Neural cell (in vitro differentiated cells): ENCODE measurements at regions not wholly inside any gene's neighbourhood (a gene's known extent, or its start where the extent isn't known, plus 50 kb on each side); places are given as distances from the start of the nearest gene placed in this dataset.

Experiments
- H2AFZ ChIP-seq: fragments of 200-600, 300-800 bp; sonication (generic), shearing (Covaris generic); 2 replicates; pipeline ENCODE4 v1.6.0; 2014; ENCODE audit warnings: low read depth, mild to moderate bottlenecking, antibody characterized with exemption, low read length, moderate library complexity
- H3F3A ChIP-seq: fragments of 200-600 bp; shearing (Covaris generic); 2 replicates; pipeline ENCODE4 v1.6.1; 2016; ENCODE audit warnings: mild to moderate bottlenecking, moderate library complexity, mixed read lengths, antibody characterized with exemption, low read length; ENCODE audit not compliant: insufficient read depth, poor library complexity, severe bottlenecking
- H3K27ac ChIP-seq: fragments of 200-600, 300-800 bp; sonication (generic), shearing (Covaris generic); 2 replicates; pipeline ENCODE4 v1.5.1; 2014; ENCODE audit warnings: mild to moderate bottlenecking, low read length, moderate library complexity
- H3K27me3 ChIP-seq: fragments of 300-800, 200-600 bp; sonication (generic), shearing (Covaris generic); 2 replicates; pipeline ENCODE4 v1.6.0; 2014; ENCODE audit warnings: mild to moderate bottlenecking, low read depth, low read length, moderate library complexity; ENCODE audit not compliant: insufficient read depth
- H3K36me3 ChIP-seq: fragments of 300-800, 200-600 bp; sonication (generic), shearing (Covaris generic); 2 replicates; pipeline ENCODE4 v1.5.1; 2014; ENCODE audit warnings: mild to moderate bottlenecking, antibody characterized with exemption, low read length, moderate library complexity; ENCODE audit not compliant: insufficient read depth
- H3K4me2 ChIP-seq: fragments of 300-800, 200-600 bp; sonication (generic), shearing (Covaris generic); 2 replicates; pipeline ENCODE4 v1.6.0; 2014; ENCODE audit warnings: mild to moderate bottlenecking, low read length
- H3K4me3 ChIP-seq: fragments of 300-800, 200-600 bp; sonication (generic), shearing (Covaris generic); 2 replicates; pipeline ENCODE4 v1.5.1; 2014; ENCODE audit warnings: mild to moderate bottlenecking, low read length, moderate library complexity
- H3K79me2 ChIP-seq: fragments of 200-600 bp; shearing (Covaris generic); replicated peaks from 2 replicates; pipeline ENCODE4 v1.6.0; 2014; ENCODE audit warnings: mild to moderate bottlenecking, low read length, moderate library complexity; ENCODE audit not compliant: insufficient read depth
- H3K9ac ChIP-seq: fragments of 300-800, 200-600 bp; sonication (generic), shearing (Covaris generic); 2 replicates; pipeline ENCODE4 v1.6.1; 2016; ENCODE audit warnings: mild to moderate bottlenecking, low read length, mixed read lengths
- H3K9me2 ChIP-seq: fragments of 200-600 bp; shearing (Covaris generic); 2 replicates; pipeline ENCODE4 v1.6.1; 2016; ENCODE audit warnings: mild to moderate bottlenecking, low read length, mixed read lengths; ENCODE audit not compliant: insufficient read depth
- H3K9me3 ChIP-seq: fragments of 200-600, 300-800 bp; sonication (generic), shearing (Covaris generic); 2 replicates; pipeline ENCODE4 v1.6.1; 2016; ENCODE audit warnings: mild to moderate bottlenecking, mixed run types, low read length, moderate library complexity, mixed read lengths
- H4K20me1 ChIP-seq: fragments of 200-600 bp; shearing (Covaris generic); 2 replicates; pipeline ENCODE4 v1.6.1; 2016; ENCODE audit warnings: mild to moderate bottlenecking, mixed run types; ENCODE audit not compliant: insufficient read depth
- CTCF ChIP-seq: fragments of 450-650 bp; IDR thresholded peaks from 2 replicates; pipeline ENCODE4 v1.5.1; 2014; ENCODE audit warnings: antibody characterized with exemption, mild to moderate bottlenecking, moderate library complexity; ENCODE audit not compliant: poor library complexity, severe bottlenecking
- EP300 ChIP-seq: fragments of 450-650 bp; conservative IDR thresholded peaks from 2 replicates; pipeline ENCODE4 v1.6.1; 2014; ENCODE audit warnings: antibody characterized with exemption, mild to moderate bottlenecking, moderate library complexity; ENCODE audit not compliant: poor library complexity, severe bottlenecking
- EZH2 ChIP-seq: fragments of 200-600, 300-800 bp; shearing (Covaris generic), sonication (generic); IDR thresholded peaks from 2 replicates; pipeline ENCODE4 v1.6.1; 2014; ENCODE audit warnings: antibody characterized with exemption, low read length, borderline replicate concordance, mild to moderate bottlenecking; ENCODE audit not compliant: insufficient read depth, poor library complexity, severe bottlenecking
- MXI1 ChIP-seq: fragments of 450-650 bp; conservative IDR thresholded peaks from 2 replicates; pipeline ENCODE4 v1.6.1; 2014; ENCODE audit warnings: antibody characterized with exemption, mild to moderate bottlenecking; ENCODE audit not compliant: poor library complexity, severe bottlenecking
- POLR2AphosphoS5 ChIP-seq: IDR thresholded peaks from 2 replicates; pipeline ENCODE4 v1.6.1; 2012
- RAD21 ChIP-seq: fragments of 450-650 bp; conservative IDR thresholded peaks from 2 replicates; pipeline ENCODE4 v1.6.1; 2014; ENCODE audit warnings: antibody characterized with exemption, mild to moderate bottlenecking, moderate library complexity
- REST ChIP-seq: IDR thresholded peaks from 2 replicates; pipeline ENCODE4 v1.6.1; 2012; ENCODE audit warnings: borderline replicate concordance
- SMC3 ChIP-seq: fragments of 450-650 bp; conservative IDR thresholded peaks from 2 replicates; pipeline ENCODE4 v1.6.1; 2014; ENCODE audit warnings: antibody characterized with exemption, mild to moderate bottlenecking, moderate library complexity; ENCODE audit not compliant: poor library complexity
- TAF1 ChIP-seq: IDR thresholded peaks from 2 replicates; pipeline ENCODE4 v1.6.1; 2012; ENCODE audit warnings: low read depth

GRCh38 chr6:146881228-146882181 lies 282.7 kb downstream of the ADGB start:
- no peak for TF ChIP-seq SMC3
- TF ChIP-seq EP300: no peak
- no peak for TF ChIP-seq POLR2AphosphoS5
- TF ChIP-seq RAD21: no peak
- no peak for TF ChIP-seq REST
- TF ChIP-seq MXI1: no peak
- Histone ChIP-seq H4K20me1 (no peaks in the 10 kb centered on the region), H3K36me3 (no peaks in the 10 kb centered on the region), H3K9me3 (no peaks in the 10 kb centered on the region), H2AFZ (no peak overlapping the region), H3K4me3 (no peak overlapping the region), H3K4me2 (no peak overlapping the region), H3K9me2 (no peaks in the 10 kb centered on the region), H3K27ac (no peak overlapping the region), H3F3A (no peaks in the 10 kb centered on the region), H3K9ac (no peak overlapping the region), H3K79me2 (no peaks in the 10 kb centered on the region), H3K27me3 (no peaks in the 10 kb centered on the region)

GRCh38 chr6:146883640-146884531 lies 285.1 kb downstream of the ADGB start:
- H3K36me3 ChIP-seq: no peaks in the 10 kb centered on the region
- no peaks in the 10 kb centered on the region for H3K27me3 ChIP-seq
- H3K9me3 ChIP-seq: no peaks in the 10 kb centered on the region
- no peak overlapping the region for H3K27ac ChIP-seq
- no peak overlapping the region for H3K4me2 ChIP-seq
- H3K79me2 ChIP-seq: no peaks in the 10 kb centered on the region
- H3K9ac ChIP-seq: no peak overlapping the region
- no peak for TF ChIP-seq EP300
- no peak for TF ChIP-seq EZH2
- no peak for TF ChIP-seq POLR2AphosphoS5
- TF ChIP-seq TAF1: no peak
- TF ChIP-seq SMC3: no peak
- TF ChIP-seq CTCF: no peak
- no peak for TF ChIP-seq REST
- no peak for TF ChIP-seq MXI1
- no peak for TF ChIP-seq RAD21
- no peaks in the 10 kb centered on the region for H3F3A ChIP-seq
- no peak overlapping the region for H2AFZ ChIP-seq
- no peak overlapping the region for H3K4me3 ChIP-seq
- no peaks in the 10 kb centered on the region for H3K9me2 ChIP-seq
- no peaks in the 10 kb centered on the region for H4K20me1 ChIP-seq
